Breast epithelium (tissue), 4 donors: ENCODE measurements at regions not wholly inside any gene's neighbourhood (a gene's known extent, or its start where the extent isn't known, plus 50 kb on each side); places are given as distances from the start of the nearest gene placed in this dataset.
"Not testable (repeated sequence)": the region's sequence is repeated elsewhere in the genome, so short reads cannot be mapped to it uniquely, and the experiment has no call there.

Source experiments
- DNase-seq, 2 donors: peaks; one replicate each; pipeline ENCODE4 v3.0.0-alpha.2; 2019; ENCODE audit warnings: low spot score in 2 of 2
- H3K27ac ChIP-seq, 2 donors: fragments of 200-600 bp; sonication (generic) in 1 of 2; one replicate each; pipeline ENCODE4 v1.5.1; 2016 to 2019; ENCODE audit warnings: mild to moderate bottlenecking in 1 of 2
- H3K27me3 ChIP-seq, 2 donors: fragments of 200-600 bp; sonication (generic) in 1 of 2; one replicate each; pipeline versions ENCODE4 v1.5.1 to v1.6.0; 2017 to 2019; ENCODE audit warnings: control low read depth in 1 of 2, mild to moderate bottlenecking in 1 of 2
- H3K36me3 ChIP-seq: fragments of 200-600 bp; one replicate; pipeline ENCODE4 v1.5.1; 2019
- H3K4me1 ChIP-seq, 2 donors: fragments of 200-600 bp; sonication (generic); one replicate each; pipeline ENCODE4 v1.5.1; 2016 to 2019; ENCODE audit warnings: control low read depth in 1 of 2
- H3K4me3 ChIP-seq, 3 donors: fragments of 200-600 bp; sonication (generic); 1 replicate in 2 of 3; 2 replicates in 1 of 3; pipeline ENCODE4 v1.5.1; 2016 to 2019; ENCODE audit warnings: mild to moderate bottlenecking in 3 of 3, moderate library complexity in 2 of 3
- H3K9me3 ChIP-seq, 2 donors: fragments of 200-600 bp; sonication (generic) in 1 of 2; one replicate each; pipeline ENCODE4 v1.5.1; 2016 to 2019; ENCODE audit warnings: control low read depth in 1 of 2
- POLR2A ChIP-seq: fragments of 450-650 bp; IDR thresholded peaks from one replicate; pipeline ENCODE4 v1.6.1; 2016; ENCODE audit warnings: antibody characterized with exemption, mild to moderate bottlenecking, moderate library complexity
- POLR2AphosphoS5 ChIP-seq, 3 donors: sonication (generic); formaldehyde crosslinking; IDR thresholded peaks; one replicate each; pipeline ENCODE4 v1.6.1; 2017; ENCODE audit warnings: antibody characterized with exemption in 3 of 3
- intact Hi-C: fragments of 100-400 bp; cut with DNase I; formaldehyde crosslinking; loops from one replicate; pipeline ENCODE4 v1.15.1; 2023; ENCODE audit warnings: low total_unique reads
- TF ChIP-seq, protein P1 (sequence below), 3 donors: fragments of 450-650 bp; IDR thresholded peaks; one replicate each; pipeline ENCODE4 v1.5.1; 2016 to 2017; ENCODE audit warnings: antibody characterized with exemption in 3 of 3, mild to moderate bottlenecking in 3 of 3, moderate library complexity in 3 of 3

DNA sequence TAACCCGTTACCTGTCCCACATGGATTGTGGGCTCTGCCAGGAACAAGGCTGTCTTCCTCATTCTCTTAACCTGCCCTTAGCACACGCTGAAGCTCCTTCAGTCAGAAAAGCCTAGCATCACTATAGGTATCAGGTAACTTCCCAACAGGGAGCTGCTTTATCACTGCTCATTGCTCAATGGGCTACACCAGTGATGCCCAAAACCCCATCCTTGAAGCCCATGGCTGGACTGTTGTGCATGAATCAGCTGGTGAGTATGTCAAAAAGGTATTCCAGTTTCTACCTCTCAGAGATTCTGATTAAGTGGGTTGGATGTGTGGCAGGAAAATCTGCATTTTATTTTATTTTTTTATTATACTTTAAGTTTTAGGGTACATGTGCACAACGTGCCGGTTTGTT lies 362.2 kb downstream of the LRATD1 start:
- intact Hi-C loops: no loop called here
- no peak for TF ChIP-seq POLR2A
- no peak for TF ChIP-seq POLR2AphosphoS5 (IDR thresholded peaks at IDR 0.05)
- TF ChIP-seq, protein P1, sequence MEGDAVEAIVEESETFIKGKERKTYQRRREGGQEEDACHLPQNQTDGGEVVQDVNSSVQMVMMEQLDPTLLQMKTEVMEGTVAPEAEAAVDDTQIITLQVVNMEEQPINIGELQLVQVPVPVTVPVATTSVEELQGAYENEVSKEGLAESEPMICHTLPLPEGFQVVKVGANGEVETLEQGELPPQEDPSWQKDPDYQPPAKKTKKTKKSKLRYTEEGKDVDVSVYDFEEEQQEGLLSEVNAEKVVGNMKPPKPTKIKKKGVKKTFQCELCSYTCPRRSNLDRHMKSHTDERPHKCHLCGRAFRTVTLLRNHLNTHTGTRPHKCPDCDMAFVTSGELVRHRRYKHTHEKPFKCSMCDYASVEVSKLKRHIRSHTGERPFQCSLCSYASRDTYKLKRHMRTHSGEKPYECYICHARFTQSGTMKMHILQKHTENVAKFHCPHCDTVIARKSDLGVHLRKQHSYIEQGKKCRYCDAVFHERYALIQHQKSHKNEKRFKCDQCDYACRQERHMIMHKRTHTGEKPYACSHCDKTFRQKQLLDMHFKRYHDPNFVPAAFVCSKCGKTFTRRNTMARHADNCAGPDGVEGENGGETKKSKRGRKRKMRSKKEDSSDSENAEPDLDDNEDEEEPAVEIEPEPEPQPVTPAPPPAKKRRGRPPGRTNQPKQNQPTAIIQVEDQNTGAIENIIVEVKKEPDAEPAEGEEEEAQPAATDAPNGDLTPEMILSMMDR (IDR thresholded peaks at IDR 0.05): no peak

DNA sequence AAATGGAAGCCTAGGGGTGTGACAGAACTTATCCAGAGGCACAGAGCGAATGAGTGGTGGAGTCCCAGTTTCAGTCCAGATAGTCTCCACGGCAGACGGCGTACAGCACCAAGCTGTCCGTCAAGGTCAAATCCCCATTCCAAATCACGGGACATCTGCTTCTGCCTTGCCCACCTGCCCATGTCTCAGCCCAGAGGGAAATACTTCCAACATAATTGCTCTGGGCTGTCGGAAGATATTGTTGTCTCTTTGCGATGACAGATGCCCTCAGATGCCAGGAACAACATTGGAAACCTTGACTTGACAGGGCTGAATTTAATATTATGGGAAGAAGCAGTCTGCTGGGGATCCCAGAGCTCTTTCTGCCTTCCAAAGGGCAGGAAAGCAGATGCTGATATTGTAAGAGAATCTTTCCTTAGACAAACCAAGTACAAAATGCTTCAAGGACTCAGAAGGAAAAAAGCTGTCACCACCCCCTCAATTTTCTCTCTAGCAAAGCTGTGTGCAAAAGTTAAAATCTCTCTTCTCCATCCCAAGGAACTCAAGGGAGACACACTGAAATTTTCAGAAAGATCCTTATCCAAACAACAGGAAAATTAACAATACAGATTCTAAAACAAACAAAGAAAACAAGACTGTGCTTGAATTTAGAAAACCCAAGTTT lies 364.0 kb downstream of the LRATD1 start:
- H3K36me3 ChIP-seq: no peaks in the 10 kb centered on the region
- no peak overlapping the region for H3K27ac ChIP-seq
- no peak for DNase-seq
- no peaks in the 10 kb centered on the region for H3K27me3 ChIP-seq
- no peak overlapping the region for H3K4me3 ChIP-seq
- TF ChIP-seq POLR2A: no peak
- TF ChIP-seq, protein P1 (IDR thresholded peaks at IDR 0.05): no peak
- no peak for TF ChIP-seq POLR2AphosphoS5 (IDR thresholded peaks at IDR 0.05)
- no peaks in the 10 kb centered on the region for H3K4me1 ChIP-seq
- intact Hi-C loops: no loop called here
- no peaks in the 10 kb centered on the region for H3K9me3 ChIP-seq

More for the DNA sequence above, 362.2 kb downstream of the LRATD1 start:
- Histone ChIP-seq H3K4me1 (no peaks in the 10 kb centered on the region), H3K4me3 (no peak overlapping the region), H3K27ac (no peak overlapping the region), H3K36me3 (no peaks in the 10 kb centered on the region), H3K27me3 (no peaks in the 10 kb centered on the region), H3K9me3 (no peaks in the 10 kb centered on the region)
- DNase-seq: no peak

DNA sequence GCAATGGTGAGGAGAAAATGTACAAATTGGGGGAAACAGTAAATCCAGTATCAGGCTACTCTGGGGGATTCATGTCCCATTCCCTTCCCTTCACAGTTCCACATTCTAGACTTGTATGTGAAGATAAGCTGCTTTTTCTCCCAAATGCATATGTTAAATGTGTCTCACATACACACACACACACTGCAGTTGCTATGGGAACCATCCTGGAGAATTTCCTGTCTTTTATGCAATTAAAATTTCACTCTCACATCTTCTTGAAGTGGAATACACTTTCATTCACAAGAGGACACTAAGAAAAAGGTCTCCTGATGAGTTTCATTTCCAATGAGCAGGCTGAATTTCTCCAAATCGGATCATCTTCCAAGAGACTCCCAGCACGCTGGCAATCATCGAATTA lies 366.0 kb downstream of the LRATD1 start:
- Histone ChIP-seq H3K4me3 (no peak overlapping the region), H3K27ac (no peak overlapping the region), H3K27me3 (no peaks in the 10 kb centered on the region), H3K9me3 (no peaks in the 10 kb centered on the region), H3K36me3 (no peaks in the 10 kb centered on the region), H3K4me1 (no peaks in the 10 kb centered on the region)
- intact Hi-C loops: no loop called here
- DNase-seq: no peak
- no peak for TF ChIP-seq POLR2AphosphoS5 (IDR thresholded peaks at IDR 0.05)
- TF ChIP-seq POLR2A: no peak
- TF ChIP-seq, protein P1 (IDR thresholded peaks at IDR 0.05): no peak

DNA sequence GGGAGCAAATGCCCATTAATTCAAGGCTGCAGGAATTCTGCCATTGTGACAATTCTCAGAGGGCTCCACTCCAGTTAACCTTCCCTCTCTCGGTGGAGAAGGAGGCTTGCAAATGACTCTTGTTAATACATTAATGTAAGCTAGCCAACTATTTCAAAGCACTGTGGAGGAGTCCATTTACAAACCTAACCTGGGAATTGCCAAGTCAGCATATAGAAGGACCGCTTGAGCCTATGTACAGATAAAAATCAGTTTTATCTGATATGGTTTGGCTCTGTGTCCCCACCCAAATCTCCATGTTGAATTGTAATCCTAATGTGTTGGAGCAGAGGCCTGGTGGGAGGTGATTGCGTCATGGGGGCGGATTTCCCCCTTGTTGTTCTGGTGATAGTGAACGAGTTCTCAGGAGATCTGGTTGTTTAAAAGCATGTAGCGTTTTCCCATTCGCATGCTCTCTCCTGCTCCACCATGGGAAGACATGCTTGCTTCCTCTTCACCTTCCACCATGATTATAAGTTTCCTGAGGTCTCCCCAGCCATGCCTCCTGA lies 366.7 kb downstream of the LRATD1 start:
- Histone ChIP-seq H3K4me1 (no peaks in the 10 kb centered on the region), H3K4me3 (no peak overlapping the region), H3K27me3 (no peaks in the 10 kb centered on the region), H3K36me3 (no peaks in the 10 kb centered on the region), H3K9me3 (no peaks in the 10 kb centered on the region), H3K27ac (no peak overlapping the region)
- no peak for DNase-seq
- TF ChIP-seq POLR2AphosphoS5 (IDR thresholded peaks at IDR 0.05): no peak
- TF ChIP-seq POLR2A: no peak
- TF ChIP-seq, protein P1 (IDR thresholded peaks at IDR 0.05): no peak
- intact Hi-C loops: no loop called here

DNA sequence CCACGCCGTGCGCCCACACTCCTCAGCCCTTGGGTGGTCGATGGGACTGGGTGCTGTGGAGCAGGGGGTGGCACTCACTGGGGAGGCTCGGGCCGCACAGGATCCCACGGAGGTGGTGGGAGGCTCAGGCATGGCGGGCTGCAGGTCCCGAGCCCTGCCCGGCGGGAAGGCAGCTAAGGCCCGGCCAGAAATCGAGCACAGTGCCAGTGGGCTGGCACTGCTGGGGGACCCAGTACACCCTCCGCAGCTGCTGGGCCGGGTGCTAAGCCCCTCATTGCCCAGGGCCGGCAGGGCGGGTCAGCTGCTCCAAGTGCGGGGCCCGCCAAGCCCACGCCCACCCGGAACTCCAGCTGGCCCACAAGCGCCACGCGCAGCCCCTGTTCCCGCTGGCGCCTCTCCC lies 370.0 kb downstream of the LRATD1 start:
- H3K4me3 ChIP-seq, H3K9me3 ChIP-seq, DNase-seq, H3K27me3 ChIP-seq, H3K36me3 ChIP-seq, H3K4me1 ChIP-seq, H3K27ac ChIP-seq, intact Hi-C loops: not testable (repeated sequence)
